ENCODE measurements at regions not wholly inside any gene's neighbourhood (a gene's known extent, or its start where the extent isn't known, plus 50 kb on each side); places are given as distances from the start of the nearest gene placed in this dataset.

DNA sequence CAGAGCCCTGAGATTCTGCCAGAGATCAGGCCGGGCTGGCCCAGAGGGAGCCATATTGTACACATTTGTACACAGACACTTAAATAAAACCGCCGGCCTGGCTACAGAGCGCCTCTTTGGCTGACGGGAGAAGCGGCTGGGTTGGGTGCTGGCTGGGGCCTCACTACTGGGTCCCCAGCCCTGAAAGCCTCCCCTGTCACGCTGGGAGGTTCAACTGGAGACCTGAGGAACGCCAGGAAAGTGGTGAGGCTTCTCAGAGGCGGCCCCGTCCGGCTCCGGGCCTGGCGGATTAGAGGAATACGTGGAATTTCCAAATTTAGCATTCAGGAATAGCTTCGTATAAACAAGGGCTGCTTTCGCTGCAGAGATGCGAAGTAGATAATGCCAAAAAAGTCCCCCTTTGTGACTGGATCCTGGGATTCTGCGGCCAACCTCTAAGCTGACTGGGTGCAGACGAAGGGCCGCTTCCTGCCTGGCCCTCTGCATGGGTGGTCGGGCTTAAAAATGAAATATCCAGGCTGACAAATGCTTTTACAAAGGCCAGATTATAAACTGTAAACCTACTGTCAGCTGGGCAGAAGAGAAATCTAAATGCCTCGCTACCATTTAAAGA is 252.4 kb downstream of the IRF8 start:
- DNase-seq (ENCODE audit: low read depth), result no peak

DNA sequence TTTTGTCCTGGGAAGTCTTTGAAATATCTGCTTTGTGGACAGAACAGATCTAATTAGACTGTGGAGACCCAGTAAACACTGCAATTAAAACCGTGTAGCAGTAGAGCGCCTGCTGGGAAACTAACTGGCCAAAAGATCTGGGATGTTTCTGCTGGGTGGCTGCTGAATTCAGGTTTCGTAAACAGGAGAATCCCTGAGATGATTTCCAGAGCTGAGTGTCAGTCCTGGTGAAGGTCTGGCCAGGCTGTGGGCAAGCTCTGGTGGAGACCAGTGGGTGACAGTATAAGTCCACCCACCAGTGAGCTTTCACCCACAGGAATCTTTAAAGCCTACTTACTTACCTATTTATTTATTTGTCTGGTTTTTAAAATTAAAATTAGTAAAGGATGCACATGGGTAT is 257.2 kb downstream of the IRF8 start:
- no peak for DNase-seq (ENCODE audit: low read depth)

DNA sequence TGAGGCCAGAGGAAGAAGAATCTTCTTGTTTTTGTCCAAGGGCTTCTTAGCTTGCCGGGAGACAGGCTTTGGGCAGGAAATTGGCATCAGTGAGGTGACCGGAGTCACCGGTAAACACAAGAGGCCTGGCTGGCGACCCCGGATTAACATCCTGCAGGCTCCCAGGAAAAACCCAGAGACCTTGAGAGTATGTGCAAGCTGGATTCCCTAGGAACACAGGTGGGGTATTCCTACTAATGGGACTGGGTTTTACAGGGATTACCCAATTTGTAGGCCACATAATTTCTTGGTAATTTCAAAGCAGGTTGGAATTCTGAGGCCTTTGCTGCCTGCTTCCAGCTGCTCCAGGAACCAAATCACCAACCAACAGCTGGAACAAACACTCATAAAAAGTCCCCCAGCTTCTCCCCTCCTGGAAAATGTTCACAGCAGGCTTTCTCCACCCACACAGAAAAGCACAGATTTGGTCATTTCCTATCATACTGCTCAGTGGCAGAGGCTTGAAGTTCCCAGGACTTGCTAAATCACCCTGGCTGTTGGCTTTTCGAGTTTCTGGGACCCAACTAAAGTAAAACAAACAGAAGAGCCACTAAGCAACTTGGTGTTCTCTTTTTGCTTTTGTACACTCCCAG is 258.8 kb downstream of the IRF8 start:
- DNase-seq (ENCODE audit: low read depth), result no peak

DNA sequence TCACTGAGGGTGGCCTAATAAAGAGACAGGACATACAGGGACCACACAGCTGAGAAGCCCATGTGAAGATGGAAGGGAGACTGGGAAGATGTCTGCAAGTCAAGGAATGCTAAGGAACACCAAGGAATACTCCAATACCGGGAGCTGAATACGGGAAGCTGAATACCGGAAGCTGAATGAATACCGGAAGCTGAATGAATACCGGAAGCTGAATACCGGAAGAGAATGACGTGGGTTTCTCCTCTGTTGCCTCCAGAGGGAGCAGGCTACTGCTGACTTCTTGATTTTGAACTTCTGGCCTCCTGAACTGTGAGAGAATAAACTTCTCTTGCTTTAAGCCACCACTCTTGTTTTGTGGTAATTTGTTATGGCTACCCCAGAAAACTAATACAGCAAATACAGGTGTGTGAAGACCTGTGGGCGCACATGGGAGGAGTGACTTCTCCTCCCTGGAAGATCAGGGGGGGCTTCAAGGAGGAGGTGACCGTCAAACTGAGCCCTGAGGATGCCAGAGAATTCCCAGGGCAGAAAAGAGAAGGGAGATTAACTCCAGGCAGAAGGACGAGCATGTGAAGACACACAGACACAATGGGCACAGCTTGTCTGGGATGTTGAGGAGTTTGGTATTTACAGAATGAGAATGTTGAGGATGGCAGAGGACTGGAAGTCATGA is 259.9 kb downstream of the IRF8 start:
- DNase-seq (ENCODE audit: low read depth), result no peak

DNA sequence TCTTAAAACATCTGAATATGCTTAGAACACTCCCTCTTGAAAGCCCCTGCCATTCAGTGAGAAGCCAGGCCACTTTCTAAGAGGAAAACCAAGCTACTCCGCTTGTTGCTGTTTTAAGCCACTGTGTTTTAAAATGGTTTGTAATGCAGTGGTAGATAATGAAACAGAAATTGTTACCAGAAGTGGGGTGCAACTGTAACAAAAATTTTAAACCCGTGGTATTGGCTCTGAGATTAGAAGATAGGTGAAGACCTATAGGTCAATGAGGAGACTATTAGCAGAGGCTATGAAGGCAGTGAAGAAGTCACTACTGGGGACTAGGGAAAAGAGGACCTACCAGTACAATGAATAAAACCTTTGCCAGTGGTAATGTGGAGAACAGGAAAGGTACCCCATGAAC is 266.5 kb downstream of the IRF8 start:
- DNase-seq (ENCODE audit: low read depth), result no peak

DNA sequence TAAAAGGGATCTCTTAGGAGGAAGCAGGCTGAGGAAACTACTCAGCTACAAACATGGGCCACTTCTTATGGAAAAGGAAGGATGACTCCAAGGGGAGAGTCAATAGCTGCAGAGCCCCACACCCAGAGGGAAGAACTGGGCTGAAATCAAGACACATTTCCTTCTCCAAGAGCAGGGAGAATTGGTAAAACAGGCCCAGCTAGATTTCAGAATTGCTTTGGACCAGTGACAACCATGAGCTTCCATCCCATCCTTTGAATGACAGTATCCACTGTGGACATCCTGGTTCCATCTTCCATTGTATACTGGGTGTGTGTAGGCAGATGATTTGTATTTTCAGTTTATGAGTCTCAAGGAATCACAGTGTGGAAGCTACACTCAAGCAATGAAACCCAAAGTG is 267.5 kb downstream of the IRF8 start:
- DNase-seq (ENCODE audit: low read depth), result no peak

DNA sequence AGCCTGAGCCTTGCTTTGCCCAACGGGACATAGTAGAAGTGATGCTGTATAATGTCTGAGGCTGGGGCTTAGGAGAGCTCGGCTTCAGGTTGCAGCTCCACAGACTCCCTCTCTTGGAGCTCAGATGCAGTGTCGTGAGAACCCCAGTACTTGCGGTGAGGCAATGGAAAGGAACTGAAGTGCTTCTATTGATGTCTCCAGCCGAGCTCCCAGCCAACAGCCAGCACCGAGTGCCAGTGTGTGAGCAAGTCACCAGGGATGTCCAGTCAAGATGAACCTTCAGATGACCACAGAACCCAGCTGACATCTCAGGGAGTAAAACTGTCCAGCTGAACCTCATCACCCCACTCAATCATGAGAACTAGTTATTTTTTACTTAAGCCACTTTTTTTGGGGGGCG is 268.1 kb downstream of the IRF8 start:
- no peak for DNase-seq (ENCODE audit: low read depth)

DNA sequence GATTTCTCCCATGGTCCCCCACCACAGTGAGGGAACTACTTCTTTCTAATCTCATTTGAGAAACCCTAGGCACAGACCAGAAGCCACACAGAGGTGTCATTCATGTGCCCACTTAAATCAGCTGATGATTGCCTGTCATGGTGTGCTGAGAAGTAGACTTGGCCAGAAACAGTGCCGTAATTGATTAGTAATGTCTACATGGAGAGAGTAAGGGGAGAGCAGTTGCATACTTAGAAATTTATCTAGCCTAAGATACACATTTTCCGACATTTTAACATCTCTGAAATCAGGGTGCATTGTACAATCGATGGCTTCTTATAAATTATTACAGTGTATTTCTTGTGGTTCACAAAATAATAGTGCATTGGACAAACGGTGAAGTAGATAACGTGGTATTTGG is 271.8 kb downstream of the IRF8 start:
- no peak for DNase-seq (ENCODE audit: low read depth)

DNA sequence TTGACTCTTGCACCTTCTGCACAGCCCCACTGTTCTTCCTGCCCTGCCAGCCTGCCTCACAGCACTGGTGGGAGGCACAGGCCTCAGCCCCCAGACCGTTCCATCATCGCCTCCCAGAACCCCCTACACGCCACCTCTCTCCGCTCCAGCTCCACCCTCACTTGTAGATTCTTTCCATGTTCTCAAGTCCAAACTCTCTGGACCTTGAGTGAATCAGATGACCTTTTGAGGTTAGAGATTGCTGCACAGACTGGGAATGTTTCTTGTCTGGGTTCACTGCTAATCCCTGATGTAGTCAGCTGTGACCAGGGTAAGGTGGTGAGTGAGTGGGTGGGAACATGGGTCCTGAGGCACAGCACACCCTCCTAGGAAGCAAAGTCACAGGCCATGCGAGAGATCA is 272.4 kb downstream of the IRF8 start:
- DNase-seq (ENCODE audit: low read depth), result no peak

DNA sequence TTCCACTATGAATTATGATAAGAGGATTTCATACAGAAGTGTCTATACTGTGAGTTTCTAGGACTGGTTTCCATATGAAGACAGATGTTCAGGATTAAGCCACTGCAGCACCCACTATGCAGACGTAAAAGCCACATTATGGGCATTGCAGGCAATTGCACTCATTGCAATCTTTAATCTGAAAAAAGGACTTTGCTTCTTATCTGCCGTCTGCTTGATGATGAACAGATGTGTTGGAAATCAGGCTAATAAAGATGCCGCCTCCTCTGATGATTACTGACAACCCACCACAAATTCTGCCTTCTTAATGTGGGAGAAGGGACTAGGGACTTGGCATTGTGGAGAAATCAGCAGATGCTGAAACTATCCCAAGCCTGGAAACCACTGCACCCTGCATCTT is 276.9 kb downstream of the IRF8 start:
- DNase-seq (ENCODE audit: low read depth), result no peak

DNA sequence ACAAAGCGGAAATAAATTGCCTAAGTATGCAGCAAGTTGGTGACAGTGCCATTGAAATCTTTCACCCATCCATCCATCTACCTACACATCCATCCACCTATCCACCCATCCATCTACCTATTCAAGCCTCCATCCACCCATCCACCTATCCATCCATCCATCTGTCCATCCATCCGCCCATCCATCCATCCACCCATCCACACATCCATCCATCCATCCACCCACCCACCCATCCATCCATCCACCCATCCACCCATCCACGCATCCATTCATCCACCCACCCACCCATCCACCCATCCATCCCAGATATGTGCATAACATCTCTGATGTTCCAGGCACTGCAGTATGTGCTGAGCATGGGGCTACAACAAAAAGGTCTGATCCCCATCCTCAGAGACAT is 277.5 kb downstream of the IRF8 start:
- no peak for DNase-seq (ENCODE audit: low read depth)

DNA sequence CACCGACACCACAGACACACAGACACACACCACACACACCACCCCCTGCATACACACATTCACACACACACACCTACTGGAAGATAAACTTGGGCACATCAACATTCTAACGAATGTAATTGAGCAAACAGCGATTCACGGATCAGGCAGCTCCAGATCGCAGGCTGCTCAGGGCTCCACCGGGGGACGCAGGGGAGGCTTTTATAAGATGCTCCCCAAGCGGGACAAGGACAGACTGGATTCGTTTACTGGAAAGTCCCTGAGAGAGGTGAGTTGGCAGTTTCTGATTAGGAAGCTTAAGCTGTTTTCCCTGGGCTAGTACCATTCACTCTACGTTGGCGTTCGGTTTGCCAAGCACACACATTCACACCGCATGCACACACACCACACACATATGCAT is 281.3 kb downstream of the IRF8 start:
- no peak for DNase-seq (ENCODE audit: low read depth)

DNA sequence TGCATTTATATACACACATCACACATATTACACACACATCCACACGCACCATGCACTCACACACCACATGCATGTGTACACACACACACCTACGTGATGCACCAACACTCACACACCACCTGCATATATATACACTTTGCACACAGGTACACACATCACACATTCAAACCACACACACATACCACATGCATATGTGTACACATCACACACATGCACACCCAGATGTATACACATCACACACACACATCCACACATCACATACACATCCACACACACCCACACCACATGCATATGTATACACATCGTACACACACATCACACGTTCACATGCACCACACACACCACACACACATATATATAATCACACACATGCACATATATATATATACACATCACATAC is 281.8 kb downstream of the IRF8 start:
- no peak for DNase-seq (ENCODE audit: low read depth)

DNA sequence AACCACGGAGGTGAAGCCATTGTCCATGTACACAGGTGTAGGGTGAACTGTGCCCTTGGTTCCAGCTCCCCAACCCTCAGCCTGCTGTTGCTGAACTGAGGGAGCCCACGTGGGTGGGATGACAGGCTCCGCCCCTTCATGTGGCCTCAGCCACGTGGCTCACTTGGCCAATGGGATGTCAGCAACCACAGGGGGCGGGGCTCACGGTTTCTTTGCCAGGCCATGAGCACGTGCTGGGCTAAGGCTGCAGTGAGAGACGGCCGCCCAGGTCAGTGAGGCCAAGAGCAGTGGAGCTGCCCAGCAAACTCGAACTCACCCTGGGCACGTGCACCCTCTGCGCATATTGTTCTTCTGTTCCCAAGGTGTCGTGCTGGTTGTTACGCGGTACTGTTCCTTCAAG is 282.6 kb downstream of the IRF8 start:
- DNase-seq (ENCODE audit: low read depth), result no peak

DNA sequence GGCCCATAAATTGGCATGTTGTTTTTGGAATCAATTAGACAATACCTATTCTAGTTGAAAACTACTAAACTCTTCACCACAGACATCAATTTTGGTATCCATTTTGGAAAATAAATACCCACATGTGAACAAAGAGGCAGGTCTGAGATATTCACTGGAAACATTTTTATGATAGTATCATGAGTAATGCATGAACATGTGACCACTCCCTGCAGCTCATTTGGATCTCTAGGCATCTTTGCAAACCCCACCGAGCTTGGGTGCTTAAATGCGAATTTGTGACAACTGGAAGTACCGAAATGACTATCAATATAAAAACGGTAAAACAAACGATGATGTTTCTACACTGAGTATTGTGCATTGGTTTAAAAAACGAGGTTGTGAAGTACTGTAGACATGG is 285.2 kb downstream of the IRF8 start:
- no peak for DNase-seq (ENCODE audit: low read depth)

DNA sequence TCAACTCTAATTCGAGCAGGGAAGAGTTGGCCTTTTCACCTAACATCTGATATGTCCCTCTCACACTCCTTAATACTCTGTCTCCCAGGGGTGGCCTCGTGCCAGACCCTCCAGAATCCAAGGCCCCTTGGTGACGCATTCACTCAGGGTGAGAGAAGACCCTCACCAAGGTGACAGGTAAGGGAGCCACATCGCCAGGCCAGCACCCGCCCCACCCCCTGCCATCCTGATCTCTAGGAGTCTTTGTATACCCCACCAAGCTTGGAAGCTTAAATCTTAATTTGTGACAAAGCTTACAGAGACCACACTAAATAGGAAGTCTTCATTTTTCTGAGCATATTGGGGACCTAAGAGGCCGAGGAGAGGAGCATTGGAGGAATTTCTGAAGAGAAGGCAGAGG is 286.1 kb downstream of the IRF8 start:
- DNase-seq (ENCODE audit: low read depth), result no peak

DNA sequence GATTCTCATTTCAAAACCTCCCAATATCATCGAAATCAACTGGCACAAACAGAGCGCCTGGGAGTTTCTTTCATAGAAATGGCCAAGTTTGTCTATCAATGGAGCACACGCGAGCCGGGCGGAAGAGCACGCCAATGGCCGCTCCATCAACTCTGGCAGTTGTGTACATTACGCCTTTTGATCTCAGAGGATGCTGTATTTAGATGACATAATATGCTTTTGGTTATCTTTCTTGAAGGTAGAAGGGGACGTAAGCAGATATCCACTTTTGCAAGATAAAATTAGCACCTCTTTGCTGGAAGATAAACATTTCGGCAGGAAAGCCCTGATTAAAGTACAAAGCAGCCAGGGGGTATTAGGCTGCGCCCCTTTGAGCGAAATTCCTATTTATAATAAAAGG is 287.4 kb downstream of the IRF8 start:
- DNase-seq (ENCODE audit: low read depth), result no peak

DNA sequence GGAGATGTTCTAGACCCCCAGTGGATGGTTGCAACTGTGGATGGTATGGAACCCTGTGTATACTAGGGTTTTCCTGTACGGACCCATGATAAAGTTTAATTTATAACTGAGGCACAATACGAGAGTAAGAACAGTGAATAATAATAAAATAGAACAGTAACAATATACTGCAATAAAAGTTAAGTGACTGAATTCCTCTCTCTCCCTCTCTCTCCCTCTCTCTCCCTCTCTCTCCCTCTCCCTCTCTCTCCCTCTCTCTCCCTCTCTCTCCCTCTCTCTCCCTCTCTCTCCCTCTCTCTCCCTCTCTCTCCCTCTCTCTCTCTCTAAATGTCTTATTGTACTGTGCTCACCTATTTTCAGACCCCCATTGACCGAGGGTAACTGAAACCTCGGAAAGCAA is 291.0 kb downstream of the IRF8 start:
- no peak for DNase-seq (ENCODE audit: low read depth)

DNA sequence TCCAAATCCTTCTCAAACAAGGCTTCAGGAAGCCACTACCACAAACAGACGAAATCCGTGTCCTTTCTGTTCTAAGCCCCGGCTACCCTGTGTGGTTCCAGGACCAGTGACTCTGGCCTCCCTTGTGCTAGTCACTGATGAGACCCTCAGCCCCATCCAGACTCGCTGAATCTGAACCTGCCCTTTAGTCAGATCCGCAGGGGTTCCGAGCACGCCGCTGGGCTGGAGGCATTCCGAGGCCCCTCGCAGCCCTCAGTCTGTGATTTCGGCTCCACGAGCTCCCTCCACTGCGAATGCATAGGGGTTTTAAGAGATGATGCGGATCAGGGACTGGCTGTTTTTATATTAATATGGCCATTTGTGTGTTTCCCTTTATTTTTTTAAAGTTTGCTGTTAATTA is 292.7 kb downstream of the IRF8 start:
- no peak for DNase-seq (ENCODE audit: low read depth)

DNA sequence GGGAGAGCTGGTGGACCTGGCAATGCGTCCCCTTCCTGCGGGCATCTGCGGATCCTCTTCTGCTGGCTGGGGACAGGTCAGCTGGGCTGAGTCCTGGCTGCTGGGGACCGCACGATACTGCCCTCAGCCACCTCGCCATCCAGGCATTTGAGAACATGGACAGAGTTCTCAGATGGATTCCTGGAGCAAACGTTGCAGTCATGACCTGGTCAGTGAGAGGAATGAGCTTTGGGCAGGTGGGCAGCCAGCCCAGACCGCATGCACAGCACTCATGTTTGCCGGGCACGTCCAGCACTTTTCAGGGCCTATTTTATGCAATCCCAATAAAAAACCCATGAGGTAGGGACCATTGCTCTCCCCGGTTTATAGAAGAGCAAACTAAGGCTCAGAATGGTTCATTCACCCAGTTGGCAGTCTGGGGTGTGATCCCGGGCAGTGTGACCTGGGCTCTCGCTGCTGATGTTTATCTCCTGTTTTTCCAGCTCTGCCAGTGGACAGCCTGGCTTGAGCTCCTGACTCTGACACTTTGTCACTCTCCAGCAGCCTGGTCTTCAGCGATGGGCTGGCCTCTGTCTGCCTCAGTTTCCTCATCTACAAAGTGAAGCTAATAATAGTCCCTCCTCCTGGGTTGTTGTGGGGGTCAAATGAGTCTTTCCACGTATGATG is 294.7 kb downstream of the IRF8 start:
- DNase-seq (ENCODE audit: low read depth), result no peak

DNA sequence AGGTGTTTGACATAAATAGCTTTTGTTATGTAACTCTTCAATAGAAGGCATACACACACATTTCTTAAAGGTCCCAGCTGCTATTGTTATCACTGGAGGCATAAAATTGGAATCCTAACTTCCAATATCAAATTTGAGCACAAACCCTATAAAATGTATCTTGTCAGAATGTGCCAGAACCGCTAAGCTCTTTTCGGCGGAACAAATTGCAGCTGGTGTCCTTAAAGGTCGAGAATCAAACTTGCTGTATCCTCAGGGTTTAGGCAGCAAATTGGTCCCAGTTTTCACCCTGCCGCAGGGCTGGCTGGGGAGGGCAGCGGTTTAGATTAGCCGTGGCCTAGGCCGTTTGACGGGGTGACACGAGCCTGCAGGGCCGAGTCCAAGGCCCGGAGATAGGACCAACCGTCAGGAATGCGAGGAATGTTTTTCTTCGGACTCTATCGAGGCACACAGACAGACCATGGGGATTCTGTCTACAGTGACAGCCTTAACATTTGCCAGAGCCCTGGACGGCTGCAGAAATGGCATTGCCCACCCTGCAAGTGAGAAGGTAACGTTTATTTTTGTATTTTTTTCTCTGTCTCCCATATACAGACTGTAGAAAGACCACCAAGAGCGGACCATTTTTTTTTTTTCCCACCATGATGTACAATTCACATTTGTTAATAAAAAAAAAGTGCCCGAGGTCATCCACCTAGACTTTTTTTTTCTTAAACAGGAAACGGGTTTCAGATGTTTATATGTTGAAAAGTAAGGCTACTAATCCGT is 297.1 kb downstream of the IRF8 start:
- no peak for DNase-seq (ENCODE audit: low read depth)

DNA sequence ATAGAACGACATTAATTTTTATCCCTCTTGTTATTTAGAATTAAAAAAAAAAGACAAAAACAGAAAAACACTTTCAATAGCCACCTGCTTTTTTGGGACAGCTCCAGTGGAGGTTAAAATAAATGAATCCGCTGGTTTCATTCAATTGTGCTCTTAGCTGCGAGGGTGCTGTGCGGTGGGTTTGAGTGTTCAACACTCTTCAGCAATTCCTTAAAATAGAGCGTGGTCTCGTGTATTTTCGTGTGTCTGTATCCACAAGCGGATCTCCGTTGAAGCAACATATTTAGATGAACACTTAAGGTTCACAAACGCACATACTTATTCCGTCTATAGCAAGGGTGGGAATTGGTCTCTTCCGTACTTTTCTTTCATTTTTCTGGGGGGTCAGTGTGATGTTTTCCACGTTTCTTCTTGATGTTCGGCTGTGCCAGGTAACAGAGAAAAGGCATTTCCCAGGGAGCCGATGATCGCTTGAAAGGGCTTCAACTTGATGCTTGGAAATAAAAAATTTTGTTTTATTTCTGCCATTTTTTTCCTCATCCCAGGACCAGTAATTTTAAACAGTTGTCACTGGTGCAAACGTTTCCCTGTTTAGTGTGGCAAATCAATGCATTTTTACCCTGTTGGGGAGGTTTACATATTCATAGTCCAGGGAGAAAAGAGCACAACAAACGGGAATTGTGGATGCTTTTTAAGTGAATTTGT is 297.9 kb downstream of the IRF8 start:
- no peak for DNase-seq (ENCODE audit: low read depth)
